NCI-H524 treated with DMSO at 0.1 percent for 48 hours (cell line): ENCODE measurements at regions not wholly inside any gene's neighbourhood (a gene's known extent, or its start where the extent isn't known, plus 50 kb on each side); places are given as distances from the start of the nearest gene placed in this dataset.
A peak's percentile ranks its signal among the peaks of the same experiment; 100 is the strongest.
"Not testable (repeated sequence)": the region's sequence is repeated elsewhere in the genome, so short reads cannot be mapped to it uniquely, and the experiment has no call there.

Experiments
- DNase-seq: peaks from one replicate; lab custom pipeline; 2025; lab: John Stamatoyannopoulos, UW

DNA sequence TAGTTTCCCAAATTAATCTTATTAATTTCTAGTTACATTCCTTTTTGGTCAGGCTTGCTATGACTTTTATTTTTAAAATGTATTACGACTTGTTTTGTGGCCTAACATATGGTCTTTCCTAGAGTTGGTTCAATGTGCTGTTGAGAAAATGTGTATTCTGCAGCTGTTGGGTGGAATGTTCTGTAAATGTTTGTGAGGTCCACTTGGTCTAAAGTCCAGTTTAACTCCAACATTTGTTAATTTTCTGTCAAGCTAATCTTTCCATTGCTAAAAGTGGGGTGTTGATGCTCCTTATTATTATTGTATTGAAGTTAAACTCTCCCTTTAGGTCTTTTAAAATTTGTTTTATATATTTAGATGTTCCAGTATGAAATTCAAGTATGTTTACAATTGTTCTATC is 1010.8 kb upstream of the EDIL3 start:
- DNase-seq = no peak

DNA sequence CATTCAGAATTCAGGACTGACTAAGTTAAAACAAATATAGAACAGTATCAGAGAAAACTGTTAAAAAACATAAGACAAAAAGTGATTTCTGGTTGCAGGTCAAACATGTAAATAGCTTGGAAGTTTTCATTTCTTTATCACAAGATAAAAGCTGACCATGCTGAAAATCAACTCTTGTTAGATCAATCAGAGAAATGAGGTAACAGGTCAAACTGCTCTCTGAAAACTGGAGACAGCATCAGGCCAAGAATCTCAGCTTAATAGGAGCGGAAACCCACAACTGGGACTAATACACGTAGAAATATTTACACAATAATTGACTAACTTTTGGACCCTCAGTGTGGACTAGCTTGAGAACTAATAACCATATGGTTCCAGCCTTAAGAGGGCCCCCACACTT is 1012.8 kb upstream of the EDIL3 start:
- no peak for DNase-seq

DNA sequence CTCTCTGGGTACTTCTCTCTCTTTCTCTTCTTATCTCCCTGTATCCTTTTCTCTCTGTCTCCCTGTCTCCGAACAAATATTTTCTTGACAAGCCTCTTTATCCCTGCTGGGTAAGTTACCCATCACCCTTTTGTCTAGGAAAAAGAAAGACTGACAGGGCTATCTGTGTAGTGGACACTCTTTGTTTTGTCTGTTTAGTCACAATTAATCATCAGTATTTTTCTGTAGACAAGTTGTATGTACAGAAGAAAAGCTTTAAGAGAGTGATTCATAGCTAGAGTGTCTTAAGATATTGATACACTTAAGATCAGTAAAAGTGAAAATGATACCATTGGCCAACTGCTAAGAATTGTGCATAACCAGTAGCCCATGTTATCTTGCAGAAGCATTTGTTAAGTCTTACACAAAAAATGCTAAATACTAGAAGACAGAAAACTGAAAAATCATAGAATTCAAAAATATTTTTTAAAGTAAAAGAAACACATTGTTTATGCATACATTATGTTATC is 1043.8 kb upstream of the EDIL3 start:
- no peak for DNase-seq

DNA sequence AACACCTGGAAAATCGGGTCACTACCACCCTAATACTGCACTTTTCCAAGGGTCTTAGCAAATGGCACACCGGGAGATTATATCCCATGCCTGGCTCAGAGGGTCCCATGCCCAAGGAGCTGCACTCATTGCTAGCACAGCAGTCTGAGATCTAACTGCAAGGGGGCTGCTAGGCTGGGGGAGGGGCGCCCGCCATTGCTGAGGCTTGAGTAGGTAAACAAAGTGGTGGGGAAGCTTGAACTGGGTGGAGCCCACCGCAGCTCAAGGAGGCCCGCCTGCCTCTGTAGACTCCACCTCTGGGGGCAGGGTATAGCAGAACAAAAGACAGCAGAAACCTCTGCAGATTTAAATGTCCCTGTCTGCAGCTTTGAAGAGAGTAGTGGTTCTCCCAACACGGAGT is 1047.0 kb upstream of the EDIL3 start:
- DNase-seq = not testable (repeated sequence)

DNA sequence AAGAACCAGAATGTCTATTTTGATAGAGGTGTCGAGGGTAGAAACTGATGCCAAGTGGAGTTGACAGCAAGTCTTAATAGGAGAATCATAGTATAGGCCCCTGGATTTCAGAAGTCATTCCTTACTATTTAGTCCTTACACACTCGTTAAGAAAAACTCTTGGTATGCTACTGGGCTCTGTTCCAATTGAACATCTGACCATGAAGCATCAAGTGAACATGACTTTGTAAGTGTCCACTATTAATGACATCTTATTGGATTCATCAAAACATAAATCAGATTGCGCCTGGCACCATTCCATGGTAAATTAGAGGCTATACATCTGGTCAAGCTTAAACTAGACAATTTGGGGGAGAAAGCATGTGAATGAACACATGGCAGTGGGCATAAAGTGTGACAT is 1056.5 kb upstream of the EDIL3 start:
- DNase-seq = no peak

DNA sequence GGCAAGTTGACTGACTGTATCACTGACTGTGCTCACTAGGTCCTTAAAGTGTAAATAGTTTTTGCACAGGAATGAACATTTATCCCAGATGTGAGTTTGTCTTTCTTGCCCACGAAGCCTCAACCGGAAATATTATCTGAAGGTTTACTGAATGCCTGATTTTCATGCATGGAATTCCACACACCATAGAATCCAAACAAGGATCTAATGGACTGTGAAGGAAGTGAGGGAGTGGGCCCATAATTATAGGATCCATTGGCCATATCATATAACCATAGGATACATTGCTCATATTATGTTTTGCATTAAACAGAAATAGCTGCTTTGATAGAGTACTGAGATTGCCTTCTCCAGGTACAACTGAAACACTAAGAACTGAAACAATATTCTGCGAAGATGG is 1057.2 kb upstream of the EDIL3 start:
- DNase-seq = no peak

DNA sequence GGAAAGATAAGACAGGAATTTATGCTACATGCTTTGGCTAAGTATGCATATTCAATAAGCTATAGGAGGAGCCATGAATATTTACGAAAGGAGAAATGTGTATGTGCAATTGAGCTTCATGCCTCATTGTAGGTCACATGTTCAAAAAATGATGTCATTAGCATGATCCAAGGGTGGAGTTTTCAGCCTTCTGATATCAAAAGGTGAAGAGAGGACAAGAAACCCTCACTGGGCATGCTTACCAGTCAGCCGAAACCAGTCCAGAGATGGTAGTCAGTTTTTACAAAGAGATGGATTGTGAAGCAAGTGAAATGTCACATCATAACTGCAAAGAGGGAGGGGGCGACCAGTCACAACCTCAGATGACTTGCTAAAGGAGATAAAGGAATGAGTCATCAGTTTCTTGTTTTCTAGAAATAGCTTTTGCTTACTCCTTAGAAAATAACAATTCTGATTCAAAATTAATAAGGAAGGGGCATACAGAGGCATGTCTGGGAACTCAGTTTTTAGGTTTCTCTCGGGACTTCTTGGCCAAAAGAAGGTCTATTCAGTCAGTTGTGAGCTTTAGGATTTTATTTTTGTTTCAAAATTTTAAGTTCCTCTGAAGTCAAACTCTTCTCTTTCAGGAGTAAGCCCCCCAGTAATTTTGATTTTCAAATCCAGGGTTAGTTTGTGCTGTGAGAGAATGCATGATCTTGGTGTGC is 1067.8 kb upstream of the EDIL3 start:
- DNase-seq = no peak

DNA sequence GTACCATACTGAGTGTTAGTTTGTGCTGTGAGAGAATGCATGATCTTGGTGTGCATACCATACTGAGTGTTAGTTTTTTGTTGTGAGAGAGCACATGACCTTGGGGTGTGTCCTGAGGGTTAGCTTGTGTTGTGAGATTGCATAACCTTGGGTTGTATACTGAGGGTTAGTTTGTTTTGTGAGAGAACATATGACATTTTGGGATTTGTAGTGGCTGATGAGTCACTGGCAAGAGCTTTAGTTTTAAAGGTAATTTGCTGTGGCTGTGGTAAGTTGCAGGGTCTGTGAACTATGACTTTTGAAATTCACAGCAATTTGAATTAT is 1068.3 kb upstream of the EDIL3 start:
- no peak for DNase-seq

DNA sequence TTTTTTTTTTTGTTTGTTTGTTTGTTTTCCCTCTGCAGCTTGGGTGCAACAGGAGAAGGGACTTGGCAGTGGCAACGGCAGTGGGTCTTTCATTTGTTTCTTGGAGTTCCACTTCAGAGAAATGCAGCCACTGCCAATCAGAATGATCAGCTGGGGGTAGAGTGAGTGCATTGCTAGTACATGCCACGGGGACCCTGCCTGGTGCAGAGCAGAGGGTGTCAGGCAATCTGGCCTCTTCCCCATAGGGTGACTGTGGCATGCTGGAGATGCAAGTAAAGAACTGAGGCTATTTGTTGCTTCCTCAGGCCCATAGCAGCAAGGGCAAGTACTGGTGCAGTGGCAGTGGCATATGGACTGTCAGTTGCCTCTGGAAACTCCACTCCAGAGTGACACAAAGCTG is 1073.6 kb upstream of the EDIL3 start:
- no peak for DNase-seq

DNA sequence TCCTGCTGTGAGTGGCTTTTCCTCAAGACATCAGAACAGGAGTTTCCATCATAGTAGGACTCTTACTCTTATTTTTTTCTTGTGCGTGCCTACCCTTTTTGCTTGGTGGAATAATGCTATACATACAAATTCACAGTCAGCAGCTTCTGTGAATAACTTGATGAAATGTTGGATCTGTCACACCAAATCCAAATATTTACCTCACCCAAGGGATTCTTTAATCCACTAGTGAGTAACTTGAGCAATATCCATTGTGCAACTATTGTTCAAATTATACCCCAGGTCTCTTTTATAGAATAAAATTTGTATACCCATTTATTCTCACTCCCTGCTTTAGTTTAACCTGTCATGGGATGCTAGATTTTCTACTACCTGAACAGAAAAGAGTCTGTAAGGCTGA is 1078.3 kb upstream of the EDIL3 start:
- DNase-seq = no peak

DNA sequence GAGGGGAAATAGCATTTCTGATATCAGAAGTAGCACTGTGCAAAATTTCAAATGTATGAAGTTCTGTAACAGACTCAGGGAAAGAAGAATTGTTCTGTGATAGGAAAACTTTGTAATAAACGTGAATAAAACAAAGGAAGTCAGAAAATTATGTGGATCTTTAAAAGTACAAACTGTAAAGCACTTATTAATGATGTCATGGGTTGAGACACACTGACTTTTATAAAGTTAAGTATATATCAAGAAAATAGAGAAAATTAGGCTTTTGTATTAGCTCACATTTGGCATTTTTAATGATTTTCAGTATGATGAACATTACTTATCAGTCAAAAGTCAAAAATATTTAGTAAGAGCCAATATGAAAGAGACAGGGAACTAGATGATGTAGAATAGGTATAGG is 1081.7 kb upstream of the EDIL3 start:
- DNase-seq = no peak

DNA sequence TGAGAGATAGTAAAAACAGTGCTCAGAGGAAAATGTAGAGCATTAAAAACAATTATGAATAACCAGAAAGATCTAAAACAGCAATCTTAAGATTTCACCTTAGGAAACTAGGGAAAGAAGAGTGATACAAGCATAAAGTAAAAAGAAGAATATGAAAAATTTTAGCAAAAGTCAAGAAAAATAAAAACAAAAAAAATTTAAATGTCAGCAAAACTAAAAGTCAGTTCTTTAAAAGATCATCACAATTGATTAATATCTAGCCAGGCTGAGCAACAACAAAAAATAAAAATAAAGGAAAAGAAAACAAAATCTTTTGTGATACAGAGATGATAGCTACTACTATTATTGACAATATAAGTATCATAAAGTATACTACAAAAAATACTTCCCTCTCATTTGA is 1088.1 kb upstream of the EDIL3 start:
- no peak for DNase-seq

DNA sequence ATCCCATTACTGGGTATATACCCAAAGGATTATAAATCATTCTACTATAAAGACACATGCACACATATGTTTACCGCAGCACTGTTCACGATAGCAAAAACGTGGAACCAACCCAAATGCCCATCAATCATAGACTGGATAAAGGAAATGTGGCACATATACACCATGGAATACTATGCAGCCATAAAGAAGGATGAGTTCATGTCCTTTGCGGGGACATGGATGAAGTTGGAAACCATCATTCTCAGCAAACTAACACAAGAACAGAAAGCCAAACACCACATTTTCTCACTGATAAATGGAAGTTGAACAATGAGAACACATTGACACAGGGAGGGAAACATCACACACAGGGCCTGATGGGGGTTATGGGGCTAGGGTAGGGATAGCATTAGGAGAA is 1090.5 kb upstream of the EDIL3 start:
- not testable (repeated sequence) for DNase-seq

DNA sequence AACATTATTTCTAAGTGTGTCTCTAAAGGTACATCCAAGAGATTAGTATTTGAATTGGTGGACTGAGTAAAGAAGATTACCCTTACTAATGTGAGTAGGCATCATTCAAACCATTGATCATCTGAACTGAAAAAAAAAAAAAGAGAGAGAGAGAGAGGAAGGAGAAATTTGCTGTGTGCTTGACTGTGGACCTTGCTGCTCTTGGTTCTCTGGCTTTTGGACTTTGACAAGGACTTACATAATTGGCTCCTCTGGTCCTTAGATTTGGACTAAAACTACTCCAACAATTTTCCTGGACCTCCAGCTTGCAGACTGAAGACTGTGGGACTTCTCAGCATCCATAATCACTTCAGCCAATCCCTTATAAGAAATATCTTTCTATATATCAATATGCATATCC is 1091.9 kb upstream of the EDIL3 start:
- DNase-seq = no peak

DNA sequence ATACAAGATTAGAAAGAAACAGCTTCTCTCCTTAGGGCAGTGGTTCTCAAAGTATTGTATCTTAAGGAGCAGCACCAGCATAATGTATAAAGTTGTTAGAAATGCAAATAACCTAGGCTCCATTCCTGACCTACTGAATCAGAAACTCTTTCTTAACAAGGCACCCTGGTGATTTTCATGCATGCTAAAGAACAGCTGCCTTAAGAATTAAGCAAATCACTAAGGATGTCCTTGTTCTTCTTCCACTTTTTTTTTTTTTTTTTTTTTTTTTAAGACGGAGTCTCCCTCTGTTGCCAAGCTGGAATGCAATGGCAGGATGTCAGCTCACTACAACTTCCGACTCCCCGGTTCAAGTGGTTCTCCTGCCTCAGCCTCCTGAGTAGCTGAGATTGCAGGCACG is 1095.2 kb upstream of the EDIL3 start:
- DNase-seq = no peak

DNA sequence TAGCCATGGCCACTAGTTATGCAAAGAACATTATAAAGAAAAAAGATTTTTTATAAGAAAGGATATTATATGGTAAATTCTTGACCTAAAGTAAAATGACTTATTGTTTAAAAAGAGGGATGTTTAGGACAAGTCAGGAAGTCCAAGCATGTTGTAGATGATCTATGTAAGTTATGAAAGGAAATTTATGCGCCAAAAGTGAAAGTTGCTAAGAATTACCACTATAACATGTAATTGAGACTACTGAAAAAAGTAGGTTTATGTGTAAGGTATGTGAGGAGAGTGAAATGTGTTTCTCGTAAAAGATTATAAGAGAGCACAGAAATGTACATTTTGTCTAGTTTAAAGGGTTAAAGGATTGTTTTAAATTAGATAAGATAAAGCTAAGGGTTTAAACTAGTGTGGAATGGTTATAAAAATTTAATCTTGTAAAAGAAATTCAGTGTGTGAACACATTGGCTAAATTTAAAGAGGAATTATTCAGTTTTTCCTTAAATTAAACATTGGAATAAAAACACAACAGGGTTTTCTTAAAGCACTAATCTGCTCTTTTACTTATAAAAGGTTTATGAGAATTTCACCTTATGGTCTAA is 1100.4 kb upstream of the EDIL3 start:
- no peak for DNase-seq

DNA sequence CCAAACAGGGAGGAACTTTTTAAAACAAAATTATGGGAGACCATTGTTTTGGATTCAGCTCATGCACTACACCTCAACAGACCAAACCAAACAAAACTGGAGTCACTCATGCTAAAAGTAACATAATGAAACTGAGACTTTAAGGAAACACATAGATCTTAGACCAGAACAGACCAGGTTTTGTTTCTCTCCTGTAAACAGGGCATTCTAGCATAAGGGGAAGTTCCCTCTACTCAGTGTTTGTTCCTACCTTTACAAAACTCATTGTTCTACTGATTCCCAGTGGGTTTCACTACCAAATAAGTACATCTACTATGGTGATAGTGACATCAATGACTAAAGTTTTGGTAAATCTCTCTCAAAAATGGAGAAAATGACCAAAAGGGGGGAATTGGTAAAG is 1103.6 kb upstream of the EDIL3 start:
- no peak for DNase-seq

DNA sequence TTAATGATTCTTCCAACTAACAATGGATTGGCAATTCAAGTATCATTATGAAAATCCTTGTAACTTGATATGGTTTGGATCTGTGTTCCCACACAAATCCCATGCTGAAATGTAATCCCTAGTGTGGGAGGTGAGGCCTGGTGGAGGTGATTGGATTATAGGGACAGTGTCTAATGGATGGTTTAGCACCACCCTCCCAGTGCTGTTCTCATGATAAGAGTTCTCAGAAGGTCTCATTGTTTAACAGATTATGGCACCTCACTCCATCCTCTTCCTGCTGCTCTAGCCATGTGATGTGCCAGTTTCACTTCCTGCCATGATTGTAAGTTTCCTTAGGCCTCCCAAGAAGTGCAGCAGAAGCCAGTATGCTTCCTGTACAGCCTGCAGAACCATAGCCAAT is 1116.2 kb upstream of the EDIL3 start:
- peak; percentile 29 for DNase-seq

DNA sequence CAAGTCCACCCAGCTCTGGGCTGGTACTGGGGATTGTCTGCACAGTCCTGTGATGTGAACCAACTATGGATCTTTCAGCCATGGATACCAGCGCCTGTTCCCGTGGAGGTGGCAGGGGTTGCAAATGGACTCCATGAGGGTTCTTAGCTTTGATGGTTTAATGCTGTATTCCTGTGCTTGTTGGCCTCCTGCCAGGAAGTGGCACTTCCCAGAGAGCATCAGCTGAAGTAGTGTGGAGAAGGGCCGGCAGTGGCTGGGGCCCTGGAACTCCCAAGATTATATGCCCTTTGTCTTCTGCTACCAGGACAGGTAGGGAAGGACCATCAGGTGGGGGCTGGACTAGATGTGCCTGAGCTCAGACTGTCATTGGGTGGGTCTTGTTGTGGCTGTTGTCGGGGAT is 1104.8 kb upstream of the COX7C start:
- DNase-seq = no peak

DNA sequence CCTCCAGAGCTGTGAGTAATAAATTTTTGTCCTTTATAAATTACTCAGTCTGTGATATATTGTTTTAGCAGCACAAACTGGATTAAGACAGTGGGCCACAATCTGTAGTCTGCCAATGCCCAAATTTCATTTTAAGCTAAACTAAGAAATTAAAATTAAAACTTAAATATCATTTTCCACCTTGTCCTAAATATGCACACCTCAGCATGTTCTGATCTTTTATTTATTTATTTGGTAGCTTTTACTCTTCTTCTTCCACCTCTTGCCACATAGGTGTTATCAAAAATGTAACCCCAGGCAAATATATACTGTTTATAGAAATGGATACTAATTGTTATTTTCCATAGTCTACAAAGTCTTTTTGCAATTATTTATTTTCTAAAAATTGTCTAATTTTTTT is 1102.2 kb upstream of the COX7C start:
- no peak for DNase-seq

DNA sequence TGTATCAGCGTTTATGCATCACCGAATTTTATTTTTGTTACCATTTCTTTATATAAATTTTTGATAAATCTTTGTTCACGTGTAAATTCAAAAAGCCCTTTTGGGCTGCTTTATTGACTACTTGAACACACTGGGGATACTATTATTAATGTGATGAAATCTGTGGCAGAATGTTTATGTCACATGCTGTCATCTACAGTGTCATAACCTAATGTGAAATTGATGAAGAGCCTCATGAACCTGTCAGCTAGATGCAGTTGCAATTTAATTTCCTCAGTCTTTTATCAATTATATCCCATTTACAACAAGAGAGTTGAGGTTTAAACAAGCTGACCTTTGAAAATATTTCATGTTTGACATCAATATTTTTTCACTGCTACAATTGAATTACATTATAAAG is 1100.4 kb upstream of the COX7C start:
- no peak for DNase-seq

DNA sequence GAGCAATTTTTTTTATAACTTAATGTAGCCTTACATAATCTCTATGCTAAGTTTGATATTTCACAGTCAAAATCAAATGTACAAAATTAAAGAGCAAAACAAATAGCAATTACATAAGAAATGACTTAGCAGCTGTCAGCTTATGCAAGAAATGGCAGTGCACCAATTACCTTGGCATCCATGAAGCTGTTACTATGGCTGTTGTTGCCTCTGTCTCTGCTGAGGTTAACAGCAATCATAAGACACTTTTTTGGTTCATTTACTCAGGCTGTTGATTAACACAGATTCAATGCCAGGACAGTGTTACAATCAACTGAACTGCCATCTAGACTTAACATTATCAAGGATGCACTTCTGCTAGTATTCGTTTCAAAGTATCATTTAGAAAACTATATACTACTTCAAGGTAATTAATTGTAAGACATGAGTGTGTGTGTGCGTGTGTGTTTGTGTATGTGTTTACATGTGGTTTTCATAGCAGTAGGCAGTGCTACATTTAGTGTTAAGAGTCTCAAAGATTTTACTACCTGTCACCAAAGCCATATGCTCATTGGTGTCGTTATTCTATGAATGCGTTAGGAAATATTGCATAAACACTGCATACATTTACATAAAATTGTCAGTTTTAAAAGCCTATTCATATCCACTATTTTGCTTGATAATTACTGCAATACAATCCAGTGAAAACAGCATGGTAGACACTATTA is 1084.2 kb upstream of the COX7C start:
- no peak for DNase-seq

DNA sequence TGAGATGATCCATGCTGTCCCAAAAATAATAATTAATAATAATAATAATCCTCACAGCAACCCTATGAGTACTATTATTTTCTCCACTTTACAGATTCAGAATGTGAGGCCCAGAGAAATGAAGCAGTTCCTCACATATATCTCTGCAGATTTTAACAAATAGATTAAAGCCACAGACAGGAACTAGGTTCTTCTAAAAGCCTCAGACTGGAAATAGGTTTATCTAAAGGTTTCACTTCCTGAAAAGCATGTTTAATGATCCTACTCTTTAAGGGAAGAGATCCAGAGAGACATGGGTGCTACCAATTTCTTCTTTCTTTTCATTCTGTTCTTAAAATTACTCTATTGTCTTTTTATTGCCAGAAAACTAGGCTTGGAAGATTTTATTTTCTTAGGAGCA is 1079.4 kb upstream of the COX7C start:
- no peak for DNase-seq

DNA sequence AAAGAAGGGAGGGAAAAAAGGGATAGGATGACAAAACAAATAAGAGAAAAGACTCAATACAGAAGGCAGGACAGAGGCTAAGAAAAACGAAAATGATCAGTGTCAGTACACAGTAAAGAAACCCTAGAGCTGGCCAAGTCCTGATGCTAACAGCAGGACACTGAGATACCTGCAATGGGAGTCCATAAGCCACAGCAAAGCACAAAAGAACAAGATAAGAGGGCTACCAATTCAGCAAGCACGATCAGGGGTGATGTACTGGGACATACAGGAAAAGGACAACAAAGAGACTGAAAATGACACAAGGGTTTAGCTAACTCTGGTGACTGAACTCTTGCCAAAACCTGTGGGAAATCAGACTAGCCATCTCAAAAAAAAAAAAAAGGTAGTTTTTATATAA is 1072.6 kb upstream of the COX7C start:
- DNase-seq = no peak
